ENCODE measurements at regions not wholly inside any gene's neighbourhood (a gene's known extent, or its start where the extent isn't known, plus 50 kb on each side); places are given as distances from the start of the nearest gene placed in this dataset.
"Not testable (repeated sequence)": the region's sequence is repeated elsewhere in the genome, so short reads cannot be mapped to it uniquely, and the experiment has no call there.

DNA sequence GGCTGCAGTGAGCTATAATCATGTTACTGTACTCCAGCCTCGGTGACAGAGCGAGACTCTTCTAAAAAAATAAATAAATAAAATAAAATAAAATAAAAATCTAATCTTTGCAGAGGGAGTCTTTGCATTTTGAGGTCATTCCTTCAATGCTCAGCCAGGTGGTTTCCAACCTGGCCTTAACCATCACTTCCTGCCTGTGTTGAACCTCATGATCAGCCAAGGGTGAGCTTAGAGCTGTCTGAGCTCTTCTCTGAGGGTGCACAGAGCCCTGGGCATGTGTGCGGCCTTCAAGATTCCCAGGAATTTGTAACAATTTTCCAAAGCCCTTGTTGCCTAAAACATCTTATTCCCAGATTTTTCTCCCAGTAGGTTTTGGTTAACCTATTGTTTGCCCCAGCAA lies 94.3 kb downstream of the KCNJ12 start:
- not testable (repeated sequence) for DNase-seq (ENCODE audit: low read depth); H3K4me3 ChIP-seq (ENCODE audit: low read depth, low read length)

DNA sequence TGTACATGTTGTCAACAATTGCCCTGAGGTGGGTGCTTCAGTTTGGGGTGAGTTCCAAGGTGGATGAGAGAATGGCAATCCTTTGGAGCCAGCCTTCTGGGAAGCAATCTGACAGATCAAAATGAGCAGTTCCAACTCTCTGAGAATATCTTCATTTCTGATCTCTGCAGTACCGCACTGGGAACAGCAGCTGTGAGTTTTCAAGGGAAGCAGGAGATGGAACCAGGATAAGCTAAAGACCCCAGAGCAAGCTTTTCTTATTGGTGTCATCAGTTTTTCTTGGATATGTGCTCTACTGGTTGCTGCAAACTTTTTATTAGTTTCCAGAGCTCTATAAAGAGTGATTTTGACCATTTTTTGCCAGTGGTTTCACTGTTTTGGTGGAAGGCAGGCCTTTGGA lies 94.7 kb downstream of the KCNJ12 start:
- no peak for DNase-seq (ENCODE audit: low read depth)

DNA sequence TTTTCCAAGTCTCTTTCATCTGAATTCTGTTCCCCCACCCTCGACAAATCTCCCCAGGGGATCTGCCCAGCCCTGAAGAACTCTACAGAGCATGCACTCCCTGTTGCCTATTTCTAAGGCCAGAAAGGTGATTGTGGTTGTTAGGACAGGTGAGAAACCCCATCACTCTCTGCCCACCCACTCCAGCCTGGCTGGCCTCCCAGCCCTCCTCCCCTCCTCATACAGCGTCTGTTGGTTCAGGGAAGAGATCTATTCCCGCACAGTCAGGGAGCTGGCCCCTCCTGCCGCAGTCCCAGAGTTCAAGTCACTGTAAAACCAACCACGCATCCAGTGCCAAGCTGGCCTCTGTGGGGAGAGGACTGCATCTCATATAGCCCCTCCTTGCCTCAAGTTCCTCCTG lies 98.7 kb downstream of the KCNJ12 start:
- no peak overlapping the region for H3K4me3 ChIP-seq (ENCODE audit: low read depth, low read length)
- DNase-seq (ENCODE audit: low read depth), result no peak
- TF ChIP-seq, protein P1, sequence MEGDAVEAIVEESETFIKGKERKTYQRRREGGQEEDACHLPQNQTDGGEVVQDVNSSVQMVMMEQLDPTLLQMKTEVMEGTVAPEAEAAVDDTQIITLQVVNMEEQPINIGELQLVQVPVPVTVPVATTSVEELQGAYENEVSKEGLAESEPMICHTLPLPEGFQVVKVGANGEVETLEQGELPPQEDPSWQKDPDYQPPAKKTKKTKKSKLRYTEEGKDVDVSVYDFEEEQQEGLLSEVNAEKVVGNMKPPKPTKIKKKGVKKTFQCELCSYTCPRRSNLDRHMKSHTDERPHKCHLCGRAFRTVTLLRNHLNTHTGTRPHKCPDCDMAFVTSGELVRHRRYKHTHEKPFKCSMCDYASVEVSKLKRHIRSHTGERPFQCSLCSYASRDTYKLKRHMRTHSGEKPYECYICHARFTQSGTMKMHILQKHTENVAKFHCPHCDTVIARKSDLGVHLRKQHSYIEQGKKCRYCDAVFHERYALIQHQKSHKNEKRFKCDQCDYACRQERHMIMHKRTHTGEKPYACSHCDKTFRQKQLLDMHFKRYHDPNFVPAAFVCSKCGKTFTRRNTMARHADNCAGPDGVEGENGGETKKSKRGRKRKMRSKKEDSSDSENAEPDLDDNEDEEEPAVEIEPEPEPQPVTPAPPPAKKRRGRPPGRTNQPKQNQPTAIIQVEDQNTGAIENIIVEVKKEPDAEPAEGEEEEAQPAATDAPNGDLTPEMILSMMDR (IDR thresholded peaks at IDR 0.05; ENCODE audit: control insufficient read depth, extremely low read depth, insufficient read depth), result no peak

More for the DNA sequence above, 94.7 kb downstream of the KCNJ12 start:
- no peak overlapping the region for H3K4me3 ChIP-seq (ENCODE audit: low read depth, low read length)
- TF ChIP-seq, protein P1 (IDR thresholded peaks at IDR 0.05; ENCODE audit: control insufficient read depth, extremely low read depth, insufficient read depth), result no peak

DNA sequence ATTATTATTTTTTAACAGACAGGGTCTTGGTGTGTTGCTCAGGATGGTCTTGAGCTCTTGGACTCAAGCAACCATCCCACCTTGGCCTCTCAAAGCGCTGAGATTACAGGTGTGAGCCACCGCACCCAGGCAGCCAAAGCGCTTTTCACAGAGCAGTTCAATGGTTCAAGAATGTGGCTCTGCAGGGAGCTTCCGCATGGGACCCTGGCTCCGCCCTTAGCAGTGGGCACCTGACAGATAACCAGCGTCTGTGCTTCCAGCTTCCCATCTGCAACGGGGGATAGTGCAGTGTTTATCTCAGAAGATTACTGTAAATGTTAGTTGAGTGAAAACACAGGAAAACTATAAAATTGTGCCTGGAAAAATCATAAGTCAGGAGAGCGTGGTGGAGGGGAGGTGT lies 99.4 kb downstream of the KCNJ12 start:
- DNase-seq (ENCODE audit: low read depth), result no peak
- no peak overlapping the region for H3K4me3 ChIP-seq (ENCODE audit: low read depth, low read length)
- TF ChIP-seq, protein P1 (IDR thresholded peaks at IDR 0.05; ENCODE audit: control insufficient read depth, extremely low read depth, insufficient read depth), result no peak

DNA sequence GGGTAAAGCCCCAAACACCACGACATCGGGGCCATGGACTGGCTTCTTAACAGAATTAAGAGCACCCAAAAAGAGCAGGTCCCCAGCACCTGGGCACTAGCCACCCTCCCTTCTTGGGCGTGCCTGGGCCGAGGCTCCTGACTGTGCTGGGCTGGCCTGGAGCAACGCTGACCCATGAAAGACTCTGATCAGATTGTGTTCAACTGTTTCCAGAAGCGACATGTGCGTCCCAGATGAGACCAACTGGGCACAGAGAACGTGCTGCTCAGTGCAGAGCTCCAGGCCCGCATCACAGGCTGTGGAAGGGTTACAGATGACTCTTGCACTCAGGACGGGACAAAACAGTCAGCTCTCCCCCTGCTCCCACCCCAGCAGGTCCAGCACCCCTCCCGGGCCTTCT lies 100.7 kb downstream of the KCNJ12 start:
- H3K4me3 ChIP-seq (ENCODE audit: low read depth, low read length), result no peak overlapping the region
- DNase-seq (ENCODE audit: low read depth), result no peak
- TF ChIP-seq, protein P1 (IDR thresholded peaks at IDR 0.05; ENCODE audit: control insufficient read depth, extremely low read depth, insufficient read depth), result no peak

DNA sequence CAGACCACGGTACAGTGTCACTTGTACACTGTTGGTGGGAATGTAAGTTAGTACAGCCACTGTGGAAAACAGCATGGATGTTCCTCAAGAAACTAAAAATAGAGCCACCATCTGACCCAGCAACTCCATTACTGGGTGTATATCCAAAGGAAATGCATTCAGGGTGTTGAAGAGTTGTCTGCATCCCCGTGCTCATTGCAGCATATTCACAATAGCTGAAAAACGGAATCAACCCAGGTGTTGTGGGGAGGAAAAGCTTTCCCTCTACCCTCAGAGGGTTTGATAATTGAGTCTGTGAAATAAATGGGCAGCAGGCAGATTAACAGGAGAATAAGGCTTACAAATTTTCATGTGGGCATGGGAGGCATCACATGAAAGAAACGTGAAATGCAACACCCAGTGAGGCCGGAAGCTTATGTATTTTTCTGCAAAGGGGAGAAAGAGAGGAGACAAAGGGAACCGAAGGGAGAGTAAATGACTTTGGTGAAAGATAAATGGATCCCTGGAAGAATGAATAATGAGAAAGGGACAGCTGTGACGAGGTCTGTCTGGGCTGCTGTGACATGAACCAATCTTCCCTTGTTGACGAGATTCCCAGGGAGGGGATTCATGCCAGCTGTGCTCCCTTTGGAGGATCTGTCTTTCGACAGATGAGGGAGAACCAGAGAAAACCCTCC lies 106.2 kb downstream of the KCNJ12 start:
- no peak for DNase-seq (ENCODE audit: low read depth)
- no peak overlapping the region for H3K4me3 ChIP-seq (ENCODE audit: low read depth, low read length)
- TF ChIP-seq, protein P1 (IDR thresholded peaks at IDR 0.05; ENCODE audit: control insufficient read depth, extremely low read depth, insufficient read depth), result no peak

DNA sequence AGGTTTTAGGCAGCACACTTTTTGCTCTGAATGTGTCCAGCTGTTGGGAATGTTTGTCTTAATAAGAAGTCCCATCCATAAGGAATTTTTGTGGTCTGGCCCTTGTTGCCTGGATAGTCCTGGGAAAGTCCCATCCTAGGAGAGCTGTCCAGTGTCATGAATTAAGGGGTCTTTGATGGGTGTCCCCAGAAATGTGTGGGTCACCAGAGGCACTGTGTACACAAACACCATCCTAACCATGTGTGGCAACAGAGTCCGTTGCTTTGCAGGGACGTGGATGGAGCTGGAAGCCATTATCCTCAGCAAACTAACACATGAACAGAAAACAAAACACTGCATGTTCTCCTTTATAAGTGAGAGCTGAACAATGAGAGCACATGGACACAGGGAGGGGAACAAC lies 111.9 kb downstream of the KCNJ12 start:
- not testable (repeated sequence) for DNase-seq (ENCODE audit: low read depth); H3K4me3 ChIP-seq (ENCODE audit: low read depth, low read length)

DNA sequence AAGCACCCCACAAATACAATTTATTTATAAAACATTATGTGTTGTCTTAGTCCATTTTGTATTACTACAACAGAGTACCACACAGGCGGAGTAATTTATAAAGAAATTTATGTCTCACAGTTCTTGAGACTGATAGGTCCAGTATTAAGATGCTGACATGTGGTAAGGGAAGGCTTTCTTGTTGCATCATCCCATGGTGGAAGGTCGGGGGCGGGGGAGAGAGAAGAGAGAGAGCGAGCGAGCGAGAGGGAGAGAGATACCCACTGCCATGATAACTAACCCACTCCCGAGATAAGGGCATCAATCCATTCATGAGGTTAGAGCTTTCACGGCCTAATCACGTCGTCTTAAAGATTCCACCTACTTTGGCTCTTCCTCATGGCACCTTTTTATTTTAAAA lies 117.8 kb downstream of the KCNJ12 start:
- TF ChIP-seq, protein P1 (IDR thresholded peaks at IDR 0.05; ENCODE audit: control insufficient read depth, extremely low read depth, insufficient read depth), result no peak
- DNase-seq (ENCODE audit: low read depth), result no peak
- no peak overlapping the region for H3K4me3 ChIP-seq (ENCODE audit: low read depth, low read length)
